ENCODE measurements at regions not wholly inside any gene's neighbourhood (a gene's known extent, or its start where the extent isn't known, plus 50 kb on each side); places are given as distances from the start of the nearest gene placed in this dataset.

GRCh38 chr17:53420035-53420641 lies 402.6 kb upstream of the KIF2B start:
- no peak for DNase-seq (ENCODE audit: extremely low read depth in 1 of 11, low read depth in 9 of 11, low spot score in 4 of 11)

DNA sequence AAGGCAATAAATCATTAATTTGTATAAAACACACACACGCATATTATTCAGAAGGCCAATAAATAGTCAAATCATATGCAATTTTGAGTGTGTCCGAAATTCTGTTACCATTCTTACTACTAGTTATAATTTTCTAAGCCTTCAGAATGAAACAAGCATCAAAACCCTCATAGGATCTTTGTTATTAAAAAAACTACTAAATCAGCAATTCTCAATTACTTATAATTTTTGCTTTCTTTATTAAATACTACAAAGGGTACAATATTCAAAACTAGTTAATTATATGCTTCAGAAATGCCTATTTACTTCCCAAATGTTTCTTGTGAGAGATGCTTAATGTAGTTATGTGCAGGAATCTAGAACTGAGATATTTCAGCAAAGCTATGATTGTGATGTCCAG lies 413.1 kb upstream of the KIF2B start:
- no peak for DNase-seq (ENCODE audit: extremely low read depth in 1 of 11, low read depth in 9 of 11, low spot score in 4 of 11)

DNA sequence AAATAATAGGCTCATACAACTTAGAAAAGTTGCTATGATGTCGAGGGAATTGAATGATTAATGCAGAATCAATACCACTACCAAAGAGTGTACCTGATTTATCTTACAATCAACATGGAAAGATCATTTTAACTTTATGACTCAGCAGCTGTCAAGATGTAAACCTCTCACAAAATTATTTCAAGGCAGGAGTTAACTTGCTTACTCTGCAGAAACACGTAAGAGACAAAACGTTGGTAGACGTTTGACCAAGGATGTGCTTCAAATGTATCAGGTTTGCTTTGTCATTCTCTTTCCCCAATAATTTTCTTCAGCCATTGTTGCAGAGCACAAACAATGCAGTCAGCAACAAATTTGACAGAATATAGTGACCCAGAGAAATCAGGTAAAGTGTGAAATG lies 415.8 kb upstream of the KIF2B start:
- DNase-seq (ENCODE audit: extremely low read depth in 1 of 11, low read depth in 9 of 11, low spot score in 4 of 11), result no peak

DNA sequence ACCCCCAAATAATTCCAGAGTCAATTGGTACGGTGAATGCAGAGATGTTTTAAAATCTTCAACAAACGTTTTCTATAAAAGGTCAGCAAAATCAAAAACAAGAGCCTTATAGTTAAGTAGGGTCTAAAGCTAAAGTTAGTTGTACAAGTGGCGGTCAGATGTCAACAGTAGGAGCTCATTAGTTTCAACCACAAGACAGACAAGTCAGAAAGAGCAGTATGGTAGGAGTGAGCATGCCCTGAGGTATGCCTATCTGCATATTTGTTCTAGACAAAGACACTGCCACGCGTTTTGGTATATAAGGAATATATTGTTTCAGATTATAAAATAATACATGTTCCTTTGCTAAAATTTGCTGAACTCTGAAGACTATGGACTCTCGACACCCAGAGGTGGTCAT lies 431.5 kb upstream of the KIF2B start:
- DNase-seq (ENCODE audit: extremely low read depth in 1 of 11, low read depth in 9 of 11, low spot score in 4 of 11), result no peak

GRCh38 chr17:53390575-53390974 lies 432.2 kb upstream of the KIF2B start:
- DNase-seq (ENCODE audit: extremely low read depth in 1 of 11, low read depth in 9 of 11, low spot score in 4 of 11), result no peak

DNA sequence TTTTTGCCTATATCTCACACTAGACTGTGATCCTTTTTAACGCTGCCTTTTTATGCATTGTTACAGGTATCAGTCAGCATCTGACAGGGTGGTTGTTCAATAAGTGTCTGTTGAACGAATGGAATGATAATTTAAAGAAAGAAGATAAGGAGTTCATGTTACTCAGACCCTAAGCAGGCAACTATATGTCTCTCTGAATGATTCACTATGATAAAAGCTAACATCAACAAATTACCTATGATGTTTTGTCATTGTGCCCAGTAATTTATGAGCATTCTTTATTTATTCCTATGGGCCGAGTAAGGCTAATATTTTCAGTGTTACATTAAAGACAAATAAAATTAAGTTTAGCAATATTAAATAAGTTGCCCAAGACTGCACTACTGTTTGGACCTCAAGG lies 435.0 kb upstream of the KIF2B start:
- DNase-seq (ENCODE audit: extremely low read depth in 1 of 11, low read depth in 9 of 11, low spot score in 4 of 11), result no peak

DNA sequence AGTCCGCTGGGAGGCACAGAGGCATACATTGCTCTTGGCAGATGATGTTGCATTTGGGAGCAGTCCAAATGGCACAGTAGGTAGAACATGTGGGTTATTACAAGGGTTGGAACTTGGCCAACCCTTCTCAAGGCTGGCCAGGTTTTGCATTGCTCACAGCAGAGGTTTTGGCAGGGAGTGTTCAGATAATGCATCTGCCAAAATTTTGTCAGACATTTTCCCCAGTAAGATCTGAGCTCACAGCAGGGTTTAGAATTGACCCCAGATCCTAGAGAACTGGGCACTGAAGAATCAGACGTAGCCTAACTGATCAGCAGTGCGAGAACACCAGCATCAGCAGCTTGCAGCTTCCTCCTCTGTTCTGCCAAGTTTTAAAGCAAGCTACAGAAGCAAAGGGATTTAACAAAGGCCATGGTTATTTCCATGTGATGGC lies 468.8 kb upstream of the KIF2B start:
- no peak for DNase-seq (ENCODE audit: extremely low read depth in 1 of 11, low read depth in 9 of 11, low spot score in 4 of 11)

DNA sequence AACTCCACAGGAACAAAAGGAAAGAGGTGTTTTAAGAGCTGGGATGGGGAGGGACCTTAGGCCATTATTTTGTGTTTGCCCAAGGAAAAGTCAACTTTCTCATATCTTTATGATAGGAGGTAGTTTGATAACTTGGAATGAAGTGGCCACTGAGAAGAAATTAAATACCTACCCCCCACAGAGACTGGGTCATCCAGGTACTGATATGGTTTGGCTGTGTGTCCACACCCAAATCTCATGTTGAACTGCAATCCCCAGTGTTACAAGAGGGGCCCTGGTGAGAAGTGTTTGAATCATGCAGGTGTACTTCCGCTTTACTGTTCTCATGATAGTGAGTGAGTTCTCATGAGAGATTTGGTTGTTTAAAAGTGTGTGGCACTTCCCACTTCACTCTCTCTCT lies 477.9 kb upstream of the KIF2B start:
- DNase-seq (ENCODE audit: extremely low read depth in 1 of 11, low read depth in 9 of 11, low spot score in 4 of 11), result no peak

DNA sequence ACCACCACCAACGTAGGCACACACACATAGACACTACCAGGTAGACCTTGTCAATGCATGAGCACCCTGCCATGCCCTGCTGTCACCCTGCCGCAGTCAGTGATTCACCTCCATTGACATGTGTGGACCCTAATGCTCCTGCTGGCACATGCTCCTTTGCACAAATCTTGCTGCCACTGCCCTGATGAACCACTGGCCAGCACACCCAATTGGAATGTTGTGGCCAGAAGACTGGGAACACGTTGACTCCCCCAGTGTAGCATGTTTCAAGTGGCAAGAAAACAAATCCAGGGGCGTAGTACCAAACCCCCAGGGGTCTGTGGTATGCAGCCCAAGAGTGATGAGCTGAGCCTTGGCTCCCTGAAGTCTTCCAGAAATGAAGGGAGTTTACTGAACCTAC lies 486.4 kb upstream of the KIF2B start:
- no peak for DNase-seq (ENCODE audit: extremely low read depth in 1 of 11, low read depth in 9 of 11, low spot score in 4 of 11)

- DNase-seq (ENCODE audit: extremely low read depth in 1 of 11, low read depth in 9 of 11, low spot score in 4 of 11), result no peak
These were observed 487.3 kb upstream of the KIF2B start for GRCh38 chr17:53335443-53335842.

- DNase-seq (ENCODE audit: extremely low read depth in 1 of 11, low read depth in 9 of 11, low spot score in 4 of 11), result no peak
These were observed 492.0 kb upstream of the KIF2B start for GRCh38 chr17:53330756-53331155.

- no peak for DNase-seq (ENCODE audit: extremely low read depth in 1 of 11, low read depth in 9 of 11, low spot score in 4 of 11)
These were observed 501.1 kb upstream of the KIF2B start for GRCh38 chr17:53321651-53322050.

DNA sequence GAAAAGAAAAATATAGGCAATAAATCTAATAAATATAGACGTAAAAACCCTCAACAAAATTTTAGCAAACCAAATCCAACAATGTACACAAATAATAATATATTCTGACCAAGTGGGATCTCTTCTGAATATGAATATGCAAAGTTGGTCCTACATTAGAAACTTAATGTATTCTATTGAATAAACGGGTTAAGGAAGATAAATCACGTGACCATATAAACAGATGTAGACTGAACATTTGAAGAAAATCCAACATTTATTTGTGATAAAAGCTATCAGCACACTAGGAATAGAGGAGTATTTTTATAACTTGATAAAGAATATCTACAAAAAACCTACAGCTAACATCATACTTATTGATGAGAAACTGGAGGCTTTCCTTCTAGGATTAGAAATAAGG lies 502.8 kb upstream of the KIF2B start:
- DNase-seq (ENCODE audit: extremely low read depth in 1 of 11, low read depth in 9 of 11, low spot score in 4 of 11), result no peak

DNA sequence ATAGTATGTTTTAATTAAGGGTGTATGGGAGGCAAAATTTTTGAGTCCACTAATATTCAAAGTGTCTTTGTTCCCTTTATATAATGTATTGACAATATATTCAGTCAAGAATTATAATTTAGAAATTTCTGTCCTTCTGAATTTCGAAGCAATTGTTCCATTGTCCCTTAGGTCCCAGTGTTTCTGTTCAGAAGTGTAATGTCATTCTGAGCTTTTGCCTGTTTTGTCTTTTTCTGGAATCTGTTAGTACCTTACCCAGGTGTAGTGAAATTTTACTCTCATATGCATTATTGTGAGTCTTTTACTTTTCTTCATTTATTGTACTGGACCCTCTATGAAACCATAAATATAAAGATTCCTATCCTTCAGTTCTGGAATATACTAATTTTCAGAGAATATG lies 505.7 kb upstream of the KIF2B start:
- DNase-seq (ENCODE audit: extremely low read depth in 1 of 11, low read depth in 9 of 11, low spot score in 4 of 11), result no peak

DNA sequence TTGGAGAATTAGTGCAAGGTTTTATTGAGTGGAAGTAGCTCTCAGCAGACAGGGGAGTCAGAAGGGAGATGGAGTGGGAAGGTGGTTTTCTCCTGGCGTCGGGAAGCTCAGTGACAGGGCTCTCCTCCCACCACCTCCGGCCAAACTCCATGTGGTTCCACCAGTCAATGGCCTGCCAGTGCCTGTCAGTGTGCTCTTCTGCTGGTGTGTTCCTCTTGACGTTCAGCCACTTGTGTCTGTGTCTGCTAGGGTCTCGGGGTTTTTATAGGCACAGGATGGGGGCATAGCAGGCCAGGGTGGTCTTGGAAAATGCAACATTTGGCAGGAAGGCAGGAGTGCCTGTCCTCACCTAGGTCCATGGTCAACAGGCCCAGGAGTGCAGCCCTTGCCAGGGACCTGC lies 506.7 kb upstream of the KIF2B start:
- DNase-seq (ENCODE audit: extremely low read depth in 1 of 11, low read depth in 9 of 11, low spot score in 4 of 11), result no peak

- DNase-seq (ENCODE audit: extremely low read depth in 1 of 11, low read depth in 9 of 11, low spot score in 4 of 11), result no peak
These were observed 508.2 kb upstream of the KIF2B start for GRCh38 chr17:53314521-53314920.

DNA sequence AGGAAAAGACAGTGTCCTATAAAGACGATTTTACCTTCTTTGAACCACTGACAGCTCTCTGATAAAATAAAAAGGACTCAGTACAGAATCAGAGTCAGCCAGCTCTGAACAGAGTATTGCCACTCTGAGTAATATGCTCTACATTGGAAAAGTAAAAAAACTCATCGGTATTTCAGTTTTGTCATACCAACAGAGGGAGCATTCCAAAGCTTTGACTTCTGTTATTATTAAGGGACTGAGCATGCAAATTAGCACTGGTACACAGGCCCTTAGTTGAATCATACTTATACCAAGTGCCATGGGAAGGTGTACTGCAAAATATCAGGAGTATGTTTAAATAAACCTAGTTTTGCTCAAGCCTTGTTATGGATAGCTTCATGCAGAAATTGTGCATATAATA lies 509.0 kb upstream of the KIF2B start:
- DNase-seq (ENCODE audit: extremely low read depth in 1 of 11, low read depth in 9 of 11, low spot score in 4 of 11), result no peak

GRCh38 chr17:53278466-53278865 lies 544.3 kb upstream of the KIF2B start:
- DNase-seq (ENCODE audit: extremely low read depth in 1 of 11, low read depth in 9 of 11, low spot score in 4 of 11), result no peak

DNA sequence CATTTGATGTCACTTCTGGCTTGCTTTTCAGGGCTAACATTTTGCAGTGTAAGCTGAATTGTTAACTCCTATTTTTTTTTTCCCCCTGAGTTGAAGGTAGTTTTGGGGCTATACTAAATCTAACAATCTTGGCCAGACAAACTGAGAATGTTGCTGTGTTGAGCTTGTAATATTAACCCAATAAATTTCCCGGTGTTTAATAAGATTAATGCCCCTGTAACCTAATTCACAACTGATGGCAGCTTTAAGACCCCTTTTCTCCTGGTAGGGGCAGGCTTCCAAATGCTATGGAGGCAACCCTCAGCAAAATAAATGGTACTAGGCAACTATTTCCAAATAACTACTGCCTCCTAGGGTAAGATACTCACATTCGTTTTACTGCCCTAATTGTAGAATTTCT lies 549.6 kb upstream of the KIF2B start:
- peak in 5 of 11 donors; percentile 13 to 46 (median 24) for DNase-seq (ENCODE audit: extremely low read depth in 1 of 11, low read depth in 9 of 11, low spot score in 4 of 11)

GRCh38 chr17:53270936-53271335 lies 551.8 kb upstream of the KIF2B start:
- no peak for DNase-seq (ENCODE audit: extremely low read depth in 1 of 11, low read depth in 9 of 11, low spot score in 4 of 11)

DNA sequence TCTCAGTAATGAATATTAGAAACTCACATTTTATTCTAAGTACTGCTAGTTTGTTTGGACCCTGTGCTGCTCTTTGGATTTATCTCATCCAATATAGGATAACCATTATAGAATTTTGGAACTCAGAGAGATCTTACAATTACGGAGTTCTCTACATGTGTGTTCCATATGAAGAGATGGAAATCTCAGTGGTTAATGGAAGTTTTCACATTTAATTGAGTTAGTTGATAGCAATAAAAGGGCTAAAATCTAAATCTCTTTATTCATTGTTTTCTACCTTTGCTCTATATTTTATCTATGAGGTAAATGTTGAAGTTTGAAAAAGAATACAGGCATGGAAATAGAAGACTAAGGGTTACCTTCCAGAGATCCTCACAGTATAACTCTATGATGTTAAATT lies 558.0 kb upstream of the KIF2B start:
- DNase-seq (ENCODE audit: extremely low read depth in 1 of 11, low read depth in 9 of 11, low spot score in 4 of 11), result no peak

Data from renal cortex interstitium (tissue), 11 donors.